Activated CD4-positive, alpha-beta memory T cell treated with anti-CD3 and anti-CD28 coated beads for 36 hours (primary cell): ENCODE measurements at regions not wholly inside any gene's neighbourhood (a gene's known extent, or its start where the extent isn't known, plus 50 kb on each side); places are given as distances from the start of the nearest gene placed in this dataset.
"Not testable (repeated sequence)": the region's sequence is repeated elsewhere in the genome, so short reads cannot be mapped to it uniquely, and the experiment has no call there.

Experiments used
- CTCF ChIA-PET: fragments of 350-600 bp; sonication (Branson Sonifier 250); formaldehyde crosslinking; loops from one replicate; lab custom pipeline; 2021; ENCODE audit warnings: antibody characterized with exemption, inconsistent platforms; lab: Charles Lee
- POLR2A ChIA-PET: fragments of 350-600 bp; sonication (Branson Sonifier 250); formaldehyde crosslinking; loops from one replicate; lab custom pipeline; 2021; ENCODE audit warnings: antibody characterized with exemption; lab: Charles Lee
- DNase-seq: peaks from one replicate; pipeline ENCODE4 v3.0.0-alpha.2; 2020
- H3K27ac Mint-ChIP-seq: one replicate; pipeline ENCODE4 v1.8.0; 2021; ENCODE audit warnings: mixed read lengths
- H3K27me3 Mint-ChIP-seq: one replicate; pipeline ENCODE4 v1.8.0; 2021; ENCODE audit warnings: mixed read lengths
- H3K36me3 Mint-ChIP-seq: one replicate; pipeline ENCODE4 v1.8.0; 2021; ENCODE audit warnings: mixed read lengths
- H3K4me1 Mint-ChIP-seq: one replicate; pipeline ENCODE4 v1.8.0; 2021; ENCODE audit warnings: low read depth, mixed read lengths
- H3K4me3 Mint-ChIP-seq: one replicate; pipeline ENCODE4 v1.8.0; 2021; ENCODE audit warnings: mild to moderate bottlenecking, mixed read lengths
- H3K9me3 Mint-ChIP-seq: one replicate; pipeline ENCODE4 v1.8.0; 2021; ENCODE audit warnings: mixed read lengths
- intact Hi-C: fragments of 100-400 bp; cut with micrococcal nuclease; formaldehyde crosslinking; loops from one replicate; pipeline ENCODE4 v1.15.1; 2023

DNA sequence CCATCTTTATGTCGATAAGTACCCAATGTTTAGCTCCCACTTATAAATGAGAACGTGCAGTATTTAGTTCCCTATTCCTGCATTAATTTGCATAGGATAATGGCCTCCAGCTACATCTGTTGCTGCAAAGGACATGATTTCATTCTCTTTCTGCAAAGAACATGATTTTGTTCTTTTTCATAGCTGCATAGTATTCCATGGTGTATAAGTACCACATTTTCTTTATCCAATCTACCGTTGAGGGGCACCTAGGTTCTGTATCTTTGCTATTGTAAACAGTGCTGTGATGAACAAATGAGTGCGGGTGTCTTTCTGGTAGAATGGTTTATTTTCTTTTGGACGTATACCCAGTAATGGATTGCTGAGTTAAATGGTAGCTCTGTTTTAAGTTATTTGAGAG, 63.0 kb downstream of the HLX start:
- CTCF ChIA-PET: no interaction called here
- DNase-seq: no peak
- peaks cover 4% of the 10 kb centered on the region for H3K27me3 Mint-ChIP-seq
- H3K27ac Mint-ChIP-seq: no peak overlapping the region
- POLR2A ChIA-PET: no interaction called here
- peaks cover 8% of the 10 kb centered on the region for H3K9me3 Mint-ChIP-seq
- intact Hi-C loops: no loop called here
- no peaks in the 10 kb centered on the region for H3K36me3 Mint-ChIP-seq
- no peak overlapping the region for H3K4me3 Mint-ChIP-seq
- no peaks in the 10 kb centered on the region for H3K4me1 Mint-ChIP-seq

DNA sequence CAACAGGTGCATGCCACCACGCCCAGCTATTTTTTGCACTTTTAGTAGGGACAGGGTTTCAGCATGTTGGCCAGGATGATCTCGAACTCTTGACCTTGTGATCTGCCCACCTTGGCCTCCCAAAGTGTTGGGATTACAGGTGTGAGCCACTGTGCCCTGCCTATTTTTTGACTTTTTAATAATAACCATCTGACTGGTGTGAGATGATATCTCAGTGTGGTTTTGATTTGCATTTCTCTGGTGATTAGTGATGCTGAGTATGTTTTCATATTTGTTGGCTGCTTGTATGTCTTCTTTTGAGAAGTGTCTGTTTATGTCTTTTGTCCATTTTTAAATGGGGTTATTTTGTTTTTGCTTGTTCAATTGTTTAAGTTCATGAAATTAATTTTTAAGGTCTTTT, 63.7 kb downstream of the HLX start:
- H3K4me3 Mint-ChIP-seq, H3K36me3 Mint-ChIP-seq, H3K9me3 Mint-ChIP-seq, DNase-seq, H3K4me1 Mint-ChIP-seq, POLR2A ChIA-PET, H3K27me3 Mint-ChIP-seq, H3K27ac Mint-ChIP-seq, CTCF ChIA-PET, intact Hi-C loops: not testable (repeated sequence)

DNA sequence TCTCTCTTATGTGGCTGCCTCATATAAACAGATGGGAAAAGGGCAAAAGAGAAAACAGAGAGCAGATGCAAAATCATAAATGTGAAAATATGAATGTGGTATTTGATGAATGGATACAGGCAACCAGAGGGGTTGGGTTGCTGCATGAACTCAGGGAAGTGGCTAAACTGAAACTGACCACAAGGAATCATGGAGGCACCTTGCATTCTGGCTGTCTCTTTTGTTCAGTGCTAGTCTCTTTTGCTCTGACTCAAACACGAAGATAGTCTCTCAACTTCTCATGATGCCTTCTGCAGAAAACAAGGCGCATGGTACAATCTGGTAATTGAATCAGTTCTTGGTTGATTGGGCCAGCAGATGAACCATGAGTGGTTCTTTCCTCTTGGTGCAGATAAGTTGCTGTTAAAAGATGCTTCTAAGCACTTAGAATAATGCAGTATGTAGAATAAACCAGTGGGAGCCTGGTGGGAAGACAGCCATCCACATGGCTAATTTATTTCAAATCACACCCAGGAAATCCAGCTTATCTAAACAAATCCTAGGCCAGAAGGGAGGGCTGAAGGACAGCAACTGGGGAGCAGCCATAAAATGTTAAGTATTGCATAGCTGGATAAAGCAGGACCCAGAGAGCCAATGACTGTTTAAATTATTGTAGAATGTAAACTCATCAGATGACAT, 64.2 kb downstream of the HLX start:
- Mint-ChIP-seq H3K36me3 (no peaks in the 10 kb centered on the region), H3K4me3 (no peak overlapping the region), H3K27ac (no peak overlapping the region), H3K27me3 (peaks cover 4% of the 10 kb centered on the region), H3K4me1 (no peaks in the 10 kb centered on the region), H3K9me3 (peaks cover 8% of the 10 kb centered on the region)
- ChIA-PET POLR2A (no interaction called here), CTCF (no interaction called here)
- no peak for DNase-seq
- intact Hi-C loops: no loop called here

DNA sequence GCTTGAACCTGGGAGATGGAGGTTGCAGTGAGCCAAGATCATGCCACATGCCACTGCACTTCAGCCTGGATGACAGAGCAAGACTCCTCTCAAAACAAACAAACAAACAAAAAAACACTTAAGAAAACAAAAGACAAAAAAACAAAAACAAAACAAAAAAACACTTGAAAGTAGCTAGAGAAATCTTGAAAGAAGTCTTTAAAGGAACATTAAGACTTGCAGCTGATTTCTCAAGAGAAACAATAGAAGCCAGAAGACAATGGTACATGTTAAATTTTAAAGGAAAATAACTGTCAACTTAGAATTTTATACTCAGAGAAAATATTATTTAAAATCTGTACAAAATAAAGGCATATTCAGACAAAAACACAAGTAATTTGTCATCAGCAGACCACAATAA, 71.3 kb downstream of the HLX start:
- intact Hi-C loops: no loop called here
- no peaks in the 10 kb centered on the region for H3K4me1 Mint-ChIP-seq
- peaks cover 14% of the 10 kb centered on the region for H3K9me3 Mint-ChIP-seq
- CTCF ChIA-PET: interaction anchor here (0.6 kb wide), 1 partner anchor 172 kb away, joined by 3 read pairs; no protein-coding TSS in a partner anchor
- H3K27ac Mint-ChIP-seq: no peak overlapping the region
- POLR2A ChIA-PET: no interaction called here
- H3K4me3 Mint-ChIP-seq: no peak overlapping the region
- no peaks in the 10 kb centered on the region for H3K36me3 Mint-ChIP-seq
- no peak for DNase-seq
- peaks cover 1% of the 10 kb centered on the region for H3K27me3 Mint-ChIP-seq

DNA sequence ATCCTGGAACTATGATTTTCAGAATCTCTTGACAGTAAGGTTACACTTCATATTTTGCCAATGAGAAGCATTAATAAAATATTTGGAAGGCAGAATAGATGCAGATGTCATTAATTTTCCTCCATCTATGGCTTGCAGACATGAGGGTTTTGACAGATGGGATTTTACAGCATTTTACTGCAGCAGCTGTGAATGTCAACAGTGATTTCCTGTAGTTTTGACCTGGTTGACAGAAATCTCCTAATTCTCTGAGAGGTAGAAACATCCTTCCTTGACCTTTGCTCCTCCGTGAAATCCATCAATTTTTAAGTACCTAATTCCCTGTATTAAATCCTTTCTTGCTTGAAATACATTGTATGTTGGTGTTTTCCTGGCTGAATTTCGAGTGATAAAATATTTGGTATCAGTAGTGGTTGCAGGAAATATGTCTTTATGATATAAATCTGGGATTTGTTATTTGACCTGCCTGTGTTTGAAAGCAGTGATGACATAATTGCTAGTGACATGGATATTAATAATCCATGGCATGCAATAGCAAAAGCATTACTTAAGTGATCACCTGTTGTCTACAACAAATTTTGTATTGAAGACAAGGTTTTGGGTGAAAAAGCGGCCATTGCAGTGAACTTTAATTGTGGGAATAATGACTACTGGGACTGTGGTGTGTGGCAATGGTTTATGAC, 73.9 kb downstream of the HLX start:
- H3K27me3 Mint-ChIP-seq: peaks cover 1% of the 10 kb centered on the region

DNA sequence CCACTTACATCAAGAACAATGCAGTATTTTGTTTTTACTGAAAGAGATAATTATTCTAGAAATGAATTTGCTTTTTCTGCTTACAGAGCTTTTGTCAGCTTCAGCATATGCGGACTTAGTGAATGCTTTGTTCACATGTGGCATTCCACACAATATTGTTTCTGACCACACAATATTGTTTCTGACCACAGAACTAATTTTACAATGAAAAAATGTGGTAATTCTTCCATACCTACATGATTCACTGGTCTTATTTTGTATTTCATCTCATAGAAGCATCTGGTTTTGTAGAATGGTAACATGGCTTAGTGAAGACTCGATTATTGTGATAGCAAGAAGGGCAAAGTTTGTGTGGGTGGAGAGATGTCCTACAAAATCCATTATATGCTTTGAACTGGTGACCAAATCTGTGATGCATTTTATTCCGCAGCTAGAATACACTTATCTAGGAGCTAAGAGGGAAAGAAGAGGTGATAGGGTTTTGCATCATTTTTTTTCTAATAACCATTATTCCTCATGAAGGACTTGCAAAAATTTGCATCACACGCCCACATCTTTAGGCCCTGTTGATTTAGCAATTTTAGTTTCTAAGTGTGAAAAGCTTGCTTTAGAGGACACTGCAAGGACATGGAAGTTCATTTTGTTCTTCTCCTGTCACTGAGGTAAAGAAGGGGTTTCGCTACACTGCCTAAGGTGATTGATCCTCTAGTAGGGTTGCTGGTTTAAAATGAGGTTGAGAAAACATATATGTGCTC, 75.3 kb downstream of the HLX start:
- intact Hi-C loops: no loop called here
- H3K4me3 Mint-ChIP-seq: no peak overlapping the region
- CTCF ChIA-PET: no interaction called here
- peaks cover 1% of the 10 kb centered on the region for H3K27me3 Mint-ChIP-seq
- H3K9me3 Mint-ChIP-seq: peaks cover 12% of the 10 kb centered on the region
- H3K36me3 Mint-ChIP-seq: no peaks in the 10 kb centered on the region
- POLR2A ChIA-PET: no interaction called here
- no peak overlapping the region for H3K27ac Mint-ChIP-seq
- no peaks in the 10 kb centered on the region for H3K4me1 Mint-ChIP-seq
- DNase-seq: no peak

More for the DNA sequence above, 73.9 kb downstream of the HLX start:
- peaks cover 14% of the 10 kb centered on the region for H3K9me3 Mint-ChIP-seq
- intact Hi-C loops: no loop called here
- no peak overlapping the region for H3K27ac Mint-ChIP-seq
- DNase-seq: no peak
- POLR2A ChIA-PET: no interaction called here
- H3K36me3 Mint-ChIP-seq: no peaks in the 10 kb centered on the region
- CTCF ChIA-PET: no interaction called here
- no peak overlapping the region for H3K4me3 Mint-ChIP-seq
- no peaks in the 10 kb centered on the region for H3K4me1 Mint-ChIP-seq

DNA sequence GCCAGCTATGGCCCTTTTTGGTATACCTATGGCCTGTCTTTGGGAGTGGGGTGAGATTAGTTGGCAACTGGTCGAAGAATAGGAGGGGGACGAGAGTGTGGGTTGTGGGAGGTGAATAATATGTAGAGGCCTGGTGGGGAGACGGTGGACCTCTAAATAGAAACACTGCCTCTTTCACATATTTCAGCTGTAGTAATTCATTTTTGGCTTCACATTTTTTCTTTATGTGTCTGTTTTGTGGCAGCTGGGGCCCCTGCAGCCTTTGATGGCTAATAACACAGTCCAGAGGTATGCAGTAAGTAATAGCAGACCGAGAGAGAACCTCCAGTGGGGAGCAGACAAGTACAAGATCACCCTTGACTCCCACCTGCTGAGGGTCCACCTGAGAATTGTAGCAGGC, 75.9 kb downstream of the HLX start:
- H3K4me3 Mint-ChIP-seq: no peak overlapping the region
- peaks cover 7% of the 10 kb centered on the region for H3K9me3 Mint-ChIP-seq
- peaks cover 1% of the 10 kb centered on the region for H3K27me3 Mint-ChIP-seq
- no peak for DNase-seq
- no peak overlapping the region for H3K27ac Mint-ChIP-seq
- ChIA-PET POLR2A (no interaction called here), CTCF (no interaction called here)
- intact Hi-C loops: no loop called here
- no peaks in the 10 kb centered on the region for H3K36me3 Mint-ChIP-seq
- no peaks in the 10 kb centered on the region for H3K4me1 Mint-ChIP-seq

DNA sequence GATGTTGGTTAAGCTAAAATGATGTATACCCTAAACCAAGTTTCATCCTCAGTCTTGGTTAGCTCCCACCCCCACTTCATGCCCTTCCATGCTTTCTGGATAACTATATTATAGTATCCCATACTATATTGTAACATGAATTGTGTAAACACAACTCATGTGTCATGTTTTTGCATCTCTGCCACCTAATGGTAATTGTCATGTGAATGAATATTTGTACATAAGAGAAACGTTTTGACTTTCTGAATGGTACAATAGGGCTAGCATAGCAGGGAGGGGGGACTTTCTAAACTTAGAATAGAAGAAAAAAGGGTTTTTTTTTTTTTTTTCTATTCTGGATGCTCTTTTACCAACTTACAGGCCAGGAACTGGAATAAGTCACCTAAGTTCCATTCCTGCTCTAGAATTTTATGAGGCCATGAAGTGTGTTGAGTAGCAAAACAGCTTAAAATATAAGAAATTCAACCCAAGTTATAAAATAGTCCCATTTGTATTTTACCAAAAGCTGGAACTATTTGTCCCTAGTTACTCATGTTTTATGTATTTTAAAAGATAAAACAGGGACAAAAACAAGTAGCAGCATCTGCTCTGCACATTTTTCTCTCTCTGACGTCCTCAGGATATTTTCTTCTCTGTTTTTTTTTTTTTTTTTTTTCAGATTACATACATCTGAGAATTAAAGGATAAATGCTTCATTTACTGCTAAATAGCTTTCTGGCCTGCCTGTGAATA, 77.4 kb downstream of the HLX start:
- H3K4me1 Mint-ChIP-seq: no peaks in the 10 kb centered on the region
- DNase-seq: no peak
- H3K4me3 Mint-ChIP-seq: no peak overlapping the region
- H3K27ac Mint-ChIP-seq: no peak overlapping the region
- no peaks in the 10 kb centered on the region for H3K9me3 Mint-ChIP-seq
- ChIA-PET CTCF (no interaction called here), POLR2A (no interaction called here)
- H3K36me3 Mint-ChIP-seq: no peaks in the 10 kb centered on the region
- H3K27me3 Mint-ChIP-seq: peaks cover 1% of the 10 kb centered on the region
- intact Hi-C loops: no loop called here

DNA sequence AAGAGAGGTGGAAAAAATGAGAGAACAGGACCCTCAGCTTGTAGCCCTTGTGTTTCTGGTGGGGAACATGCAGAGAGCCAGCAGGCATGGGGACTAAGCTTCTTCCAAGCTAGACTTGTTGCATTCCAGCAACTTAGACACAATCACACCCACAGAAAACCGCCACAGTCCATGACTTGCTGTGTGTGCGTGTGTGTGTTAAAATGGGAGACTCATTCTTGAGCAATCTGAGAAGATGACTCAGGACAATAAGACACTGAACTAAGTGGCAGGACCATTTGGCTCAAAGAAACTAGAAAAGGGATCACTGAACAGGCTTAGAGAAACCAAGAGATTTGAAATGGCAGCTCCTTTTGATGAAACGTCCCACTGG, 78.0 kb downstream of the HLX start:
- intact Hi-C loops: no loop called here
- Mint-ChIP-seq H3K27me3 (peaks cover 1% of the 10 kb centered on the region), H3K9me3 (no peaks in the 10 kb centered on the region), H3K4me1 (no peaks in the 10 kb centered on the region), H3K36me3 (no peaks in the 10 kb centered on the region), H3K4me3 (no peak overlapping the region), H3K27ac (no peak overlapping the region)
- CTCF ChIA-PET: no interaction called here
- DNase-seq: no peak
- POLR2A ChIA-PET: no interaction called here

DNA sequence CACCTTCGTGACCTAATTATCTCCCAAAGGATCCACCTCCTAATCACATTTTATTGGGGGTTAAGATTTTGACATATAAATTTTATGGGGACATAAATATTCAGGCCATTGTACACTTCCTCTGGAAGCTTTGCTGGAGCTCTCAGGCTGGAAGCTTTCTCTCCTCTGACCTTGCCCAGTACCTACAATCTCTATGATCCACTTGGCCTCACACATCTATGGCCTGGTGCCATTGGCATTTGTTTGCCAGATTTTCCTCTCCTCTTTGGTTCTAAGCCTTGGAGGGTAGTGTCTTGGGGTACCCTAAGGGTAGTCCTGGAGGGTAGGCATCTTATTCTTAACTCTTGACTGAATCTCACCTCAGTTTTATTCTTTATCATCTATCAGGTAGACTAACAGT, 79.0 kb downstream of the HLX start:
- Mint-ChIP-seq H3K4me3 (no peak overlapping the region), H3K36me3 (no peaks in the 10 kb centered on the region), H3K27me3 (no peaks in the 10 kb centered on the region), H3K4me1 (no peaks in the 10 kb centered on the region), H3K9me3 (peaks cover 2% of the 10 kb centered on the region), H3K27ac (no peak overlapping the region)
- CTCF ChIA-PET: no interaction called here
- intact Hi-C loops: no loop called here
- POLR2A ChIA-PET: no interaction called here
- no peak for DNase-seq

DNA sequence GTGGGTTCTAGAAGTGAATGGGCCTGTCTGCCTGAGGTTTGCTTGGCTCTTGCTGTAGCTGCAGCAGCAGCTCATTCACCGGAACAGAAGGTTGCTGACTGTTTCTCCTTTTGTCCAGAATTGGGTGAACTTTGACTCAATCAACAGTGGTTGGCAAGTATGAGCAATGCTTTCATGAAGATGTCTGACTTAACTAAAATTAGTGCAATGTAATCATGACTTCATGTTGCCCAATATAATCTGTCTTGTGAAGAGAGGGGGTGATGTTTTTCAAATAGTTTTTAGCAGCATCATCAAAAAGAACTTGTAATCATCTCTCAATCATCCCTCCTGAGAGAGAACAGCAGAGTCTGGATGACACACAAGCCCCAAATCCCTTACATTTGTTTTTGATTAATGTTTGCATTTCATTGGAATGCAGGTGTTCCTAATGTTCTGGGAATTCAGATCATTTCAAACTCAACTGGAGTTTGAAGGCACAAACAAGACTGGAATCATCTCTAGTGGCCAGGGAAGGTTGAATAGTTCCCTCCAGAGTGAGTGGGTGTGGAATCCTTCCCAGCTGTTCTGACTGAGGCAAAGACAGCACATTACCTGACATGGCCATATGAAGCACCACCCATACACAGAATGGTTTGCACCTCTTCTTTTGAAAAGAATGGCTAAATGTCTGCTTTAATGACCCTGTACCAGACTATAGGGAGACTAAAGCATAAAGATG, 82.9 kb downstream of the HLX start:
- Mint-ChIP-seq H3K9me3 (peaks cover 8% of the 10 kb centered on the region), H3K27ac (no peak overlapping the region), H3K4me1 (no peaks in the 10 kb centered on the region), H3K36me3 (no peaks in the 10 kb centered on the region), H3K4me3 (no peak overlapping the region), H3K27me3 (no peaks in the 10 kb centered on the region)
- CTCF ChIA-PET: no interaction called here
- intact Hi-C loops: no loop called here
- POLR2A ChIA-PET: no interaction called here
- DNase-seq: no peak

DNA sequence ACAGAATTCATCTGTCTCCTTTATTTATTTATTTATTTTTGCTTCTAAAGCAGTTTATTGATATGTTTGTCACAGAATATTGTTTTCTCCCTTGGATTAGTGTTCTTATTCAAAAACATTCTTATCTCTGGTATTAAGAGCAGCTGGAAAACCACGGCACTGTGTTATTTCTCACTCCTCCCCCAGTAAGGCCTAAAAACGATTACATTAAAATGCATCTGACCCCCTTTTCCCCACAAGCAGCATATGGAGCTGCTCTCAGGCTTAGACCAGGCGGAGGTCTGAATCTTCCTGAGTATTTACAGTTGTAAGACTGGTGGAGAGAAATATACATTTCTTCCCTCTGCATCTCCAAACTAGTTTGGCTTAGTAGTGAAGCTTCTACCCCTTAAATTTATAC, 86.8 kb downstream of the HLX start:
- Mint-ChIP-seq H3K36me3 (no peaks in the 10 kb centered on the region), H3K27ac (no peak overlapping the region), H3K27me3 (no peaks in the 10 kb centered on the region), H3K9me3 (peaks cover 8% of the 10 kb centered on the region), H3K4me1 (no peaks in the 10 kb centered on the region), H3K4me3 (no peak overlapping the region)
- intact Hi-C loops: no loop called here
- no peak for DNase-seq
- ChIA-PET CTCF (no interaction called here), POLR2A (no interaction called here)
